GM19025 (cell line): ENCODE measurements at regions not wholly inside any gene's neighbourhood (a gene's known extent, or its start where the extent isn't known, plus 50 kb on each side); places are given as distances from the start of the nearest gene placed in this dataset.
A peak's percentile ranks its signal among the peaks of the same experiment; 100 is the strongest.

Source experiments
- ATAC-seq: cut with Tn5 transposase; IDR thresholded peaks from one replicate; pipeline ENCODE4 v1.9.1; 2021; ENCODE audit warnings: mild to moderate bottlenecking, low read depth, moderate library complexity; ENCODE audit not compliant: unreplicated experiment

DNA sequence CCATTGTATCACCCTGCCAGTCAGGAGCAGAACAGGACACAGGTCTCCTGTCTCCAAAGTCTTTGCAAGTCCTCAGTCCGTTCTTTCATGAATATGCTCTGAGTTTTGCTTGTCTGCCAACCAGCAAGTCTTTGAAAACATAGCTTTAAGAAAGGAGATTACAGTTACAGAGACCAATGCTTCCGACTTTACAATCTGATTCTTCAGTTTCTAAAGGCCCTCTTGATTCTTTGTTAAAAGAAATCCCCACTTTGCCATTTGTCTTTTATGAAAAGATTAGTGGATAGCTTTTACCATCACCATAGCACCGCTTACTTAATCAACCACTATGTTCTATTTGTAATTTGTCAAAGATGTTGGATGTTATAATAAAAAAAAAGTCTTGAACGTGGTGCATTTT is 562.8 kb upstream of the BTBD3 start:
- no peak for ATAC-seq

DNA sequence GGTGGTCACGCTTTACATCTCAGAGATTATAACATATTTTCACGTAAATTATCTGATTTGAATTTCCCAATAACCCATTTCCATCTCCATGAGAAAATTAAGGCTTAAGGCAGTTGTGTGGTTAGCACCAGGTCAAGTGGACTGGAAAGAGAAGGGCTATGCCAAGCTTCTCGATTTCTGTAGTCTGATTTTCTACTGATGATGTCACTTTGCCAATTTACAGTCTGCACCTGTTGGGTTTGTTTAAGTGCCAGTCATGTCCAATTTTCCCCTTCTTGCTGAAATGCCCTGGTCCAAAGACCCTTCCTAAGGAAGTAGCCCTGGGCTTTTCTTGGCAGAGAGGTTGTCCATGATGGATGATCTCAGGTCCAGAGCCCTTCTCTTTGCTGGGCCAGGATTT is 562.3 kb upstream of the BTBD3 start:
- ATAC-seq, result no peak

DNA sequence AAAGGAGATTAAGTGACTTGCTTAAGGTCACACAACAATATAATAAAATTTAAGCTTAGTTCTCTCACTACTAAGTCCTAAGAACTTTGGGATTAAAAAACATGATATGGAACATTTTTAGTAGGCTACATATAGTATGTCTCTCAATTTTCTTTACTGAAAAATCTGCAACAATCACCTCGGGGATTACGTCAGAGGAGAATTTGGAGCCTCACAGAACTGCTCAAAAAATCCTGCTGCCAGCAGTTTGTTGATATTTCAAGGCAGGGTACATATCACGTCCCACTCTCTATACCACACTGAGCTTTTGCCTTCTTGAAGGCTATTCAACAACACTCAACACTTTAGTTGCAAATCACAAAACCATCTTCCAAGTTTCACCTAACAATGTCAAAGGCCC is 561.6 kb upstream of the BTBD3 start:
- no peak for ATAC-seq

DNA sequence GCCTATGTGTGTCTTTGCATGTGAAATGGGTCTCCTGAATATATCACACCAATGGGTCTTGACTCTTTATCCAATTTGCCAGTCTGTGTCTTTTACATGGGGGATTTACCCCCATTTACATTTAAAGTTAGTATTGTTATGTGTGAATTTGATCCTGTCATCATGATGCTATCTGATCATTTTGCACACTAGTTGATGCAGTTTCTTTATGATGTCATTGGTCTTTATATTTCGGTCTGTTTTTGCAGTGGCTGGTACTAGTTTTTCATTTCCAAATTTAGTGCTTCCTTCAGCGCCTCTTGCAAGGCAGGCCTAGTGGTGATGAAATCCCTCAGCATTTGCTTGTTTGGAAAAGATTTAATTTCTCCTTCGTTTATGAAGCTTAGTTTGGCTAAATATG is 555.2 kb upstream of the BTBD3 start:
- ATAC-seq, result no peak

GRCh38 chr20:11364736-11365135 is 553.0 kb upstream of the BTBD3 start:
- ATAC-seq, result no peak

- no peak for ATAC-seq
These were observed 551.0 kb upstream of the BTBD3 start for GRCh38 chr20:11366660-11367059.

DNA sequence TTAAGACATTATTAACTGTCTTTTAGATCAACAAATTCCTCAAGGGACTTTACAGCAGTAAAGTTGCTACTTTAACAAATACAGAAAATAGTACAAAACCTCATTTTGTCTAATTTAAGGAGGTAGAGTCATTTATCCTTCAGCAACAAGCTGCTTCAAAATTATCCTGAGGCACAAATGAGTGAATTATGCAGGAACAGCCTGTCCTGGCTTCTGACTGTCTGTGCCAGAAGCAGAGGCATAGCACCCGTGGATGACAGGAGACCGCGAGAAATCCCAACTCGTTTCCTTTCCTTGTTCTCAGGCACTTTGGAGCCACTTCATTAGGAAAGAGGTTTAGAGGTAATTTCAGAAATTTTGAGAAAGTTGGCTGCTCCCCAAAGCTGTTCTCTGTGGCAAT is 549.2 kb upstream of the BTBD3 start:
- ATAC-seq, result no peak

DNA sequence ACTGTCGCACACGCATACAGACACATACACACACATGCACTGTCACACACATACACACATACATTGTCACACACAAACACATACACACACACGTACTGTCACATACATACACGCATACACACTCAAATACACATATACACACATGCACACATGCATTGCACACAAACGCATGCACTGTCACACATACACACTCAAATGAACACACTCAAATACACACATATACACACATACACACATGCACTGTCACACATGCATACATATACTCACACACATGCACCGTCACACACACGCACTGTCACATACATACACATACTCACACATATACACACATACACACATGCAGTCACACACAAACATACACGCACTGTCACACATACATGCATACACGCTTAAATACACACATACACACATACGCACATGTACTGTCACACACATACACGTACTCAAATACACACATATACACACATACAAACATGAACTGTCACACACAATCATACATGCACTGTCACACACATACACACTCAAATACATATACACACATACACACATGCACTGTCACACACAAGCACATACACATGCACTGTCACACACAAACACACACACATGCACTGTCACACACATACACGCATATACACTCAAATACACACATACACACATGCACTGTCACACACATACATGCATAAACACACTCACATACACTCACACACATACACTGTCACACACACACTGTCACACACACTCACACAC is 548.6 kb upstream of the BTBD3 start:
- ATAC-seq, result no peak

GRCh38 chr20:11371831-11372230 is 545.9 kb upstream of the BTBD3 start:
- no peak for ATAC-seq

DNA sequence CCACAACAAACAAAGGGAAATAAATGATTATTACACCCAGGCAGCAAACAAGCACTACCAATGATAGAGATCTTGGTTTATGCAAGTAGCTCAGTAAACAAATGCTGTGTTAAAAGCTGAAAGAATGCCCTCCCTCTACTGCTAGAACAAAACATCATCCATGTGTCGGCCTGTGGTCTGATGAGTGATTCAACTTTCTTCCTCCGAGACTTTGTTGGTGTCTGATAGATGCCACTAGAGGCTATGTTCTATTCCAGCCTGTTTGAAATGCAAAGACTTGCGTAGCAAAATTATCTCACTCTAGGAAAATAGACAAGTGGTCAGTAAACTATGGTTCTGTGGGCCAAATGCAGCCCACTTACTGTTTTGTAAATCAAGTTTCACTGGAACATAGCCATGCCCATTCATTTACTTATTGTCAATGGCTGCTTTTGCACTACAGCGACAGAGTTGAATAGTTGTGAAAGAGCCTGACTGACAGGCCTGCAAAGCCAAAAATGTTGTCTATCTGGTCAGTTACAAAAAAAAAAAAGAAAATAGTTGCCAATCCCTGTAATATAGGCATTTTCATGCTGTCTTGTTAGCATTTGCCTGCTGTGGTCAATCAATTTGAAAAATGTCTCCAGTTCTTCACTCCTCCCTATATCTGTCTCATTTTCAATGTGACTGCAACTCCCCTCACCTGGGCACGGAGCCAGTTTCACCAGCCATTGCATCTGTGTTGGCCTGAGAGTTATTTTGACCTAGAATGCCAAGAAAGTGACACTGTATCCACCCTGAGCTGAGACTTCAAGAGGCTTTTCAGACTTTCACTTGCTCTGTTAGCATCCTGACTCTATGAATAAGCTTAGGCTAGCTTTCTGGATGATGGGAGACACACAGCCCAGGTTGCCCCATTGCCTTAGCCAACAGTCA is 544.6 kb upstream of the BTBD3 start:
- ATAC-seq, result no peak

- no peak for ATAC-seq
These were observed 542.4 kb upstream of the BTBD3 start for GRCh38 chr20:11375335-11375734.

- ATAC-seq, result no peak
These were observed 541.7 kb upstream of the BTBD3 start for GRCh38 chr20:11375966-11376365.

DNA sequence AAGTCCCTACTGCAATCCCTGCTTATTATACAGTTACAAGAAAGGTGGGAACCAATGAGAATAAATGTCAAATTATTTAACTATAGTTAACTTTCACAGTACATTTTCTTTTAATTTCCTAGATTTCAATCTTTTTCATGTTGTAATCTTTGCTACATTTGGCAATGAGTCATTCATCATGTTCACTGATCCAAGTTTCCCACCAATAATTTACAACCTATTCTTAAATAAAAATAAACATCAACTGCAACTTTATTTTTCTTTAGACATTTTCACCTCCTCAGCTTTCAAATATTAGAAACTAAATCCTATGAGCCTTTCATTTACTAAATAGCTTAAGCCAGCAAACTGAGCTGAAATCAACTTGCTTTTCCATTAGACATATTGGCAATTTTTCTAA is 541.3 kb upstream of the BTBD3 start:
- ATAC-seq, result no peak

- ATAC-seq, result no peak
These were observed 540.7 kb upstream of the BTBD3 start for GRCh38 chr20:11376998-11377397.

DNA sequence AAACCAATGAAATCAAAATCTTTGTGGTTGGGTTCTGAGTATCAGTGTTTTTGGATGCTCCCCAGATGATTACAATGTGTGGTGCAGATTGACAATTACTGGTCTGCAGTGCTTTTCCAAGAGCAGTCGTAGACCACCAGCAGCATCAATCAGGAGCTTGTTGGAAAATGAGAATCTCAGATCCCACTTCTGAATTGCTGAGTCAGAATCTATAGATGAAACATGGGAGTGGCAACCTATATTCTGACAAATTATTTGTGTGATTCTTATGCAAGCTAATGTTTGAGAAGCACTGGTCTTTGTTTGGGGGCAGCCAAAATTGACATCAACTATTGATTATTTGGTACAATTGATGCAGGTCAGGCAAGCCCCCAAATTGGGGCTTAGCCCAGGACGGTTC is 539.9 kb upstream of the BTBD3 start:
- ATAC-seq, result no peak

GRCh38 chr20:11378252-11378651 is 539.4 kb upstream of the BTBD3 start:
- ATAC-seq, result no peak

DNA sequence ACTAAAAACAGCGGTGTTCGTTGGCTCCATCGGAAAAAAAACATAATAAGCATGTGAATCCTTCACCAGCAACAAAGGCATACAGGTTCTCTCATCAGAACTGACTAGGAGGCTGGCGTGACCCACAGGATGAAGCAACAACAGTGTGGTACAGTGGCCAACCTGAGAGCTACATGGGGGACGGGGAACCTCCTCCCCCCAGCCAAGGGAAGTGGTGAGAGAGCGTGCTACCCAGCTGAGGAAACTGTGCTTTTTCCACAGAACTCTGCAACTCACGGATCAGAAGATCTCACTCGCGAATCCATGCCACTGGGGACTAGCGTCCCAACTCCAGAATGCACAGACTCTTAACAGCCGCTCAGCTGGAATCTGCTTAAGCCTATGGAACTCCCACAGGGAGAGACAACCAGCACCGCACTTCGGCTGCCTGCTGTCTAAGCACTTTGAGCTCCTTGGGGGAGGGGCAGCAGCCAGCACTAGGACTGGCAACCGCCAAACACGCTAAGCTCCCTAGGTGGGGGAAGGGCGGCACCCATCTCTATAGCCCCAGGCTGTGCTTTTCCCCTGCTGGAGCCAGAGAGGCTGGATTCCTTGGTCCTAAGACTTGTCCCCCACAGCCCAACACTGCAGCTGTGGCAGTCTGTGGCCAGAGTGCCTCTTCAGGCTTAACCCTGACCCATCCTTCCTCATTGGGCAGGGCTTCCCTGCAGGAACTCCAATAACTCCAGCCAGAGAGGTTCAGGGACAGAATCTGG is 538.3 kb upstream of the BTBD3 start:
- no peak for ATAC-seq

GRCh38 chr20:11380283-11380682 is 537.4 kb upstream of the BTBD3 start:
- ATAC-seq, result peak; percentile 65

DNA sequence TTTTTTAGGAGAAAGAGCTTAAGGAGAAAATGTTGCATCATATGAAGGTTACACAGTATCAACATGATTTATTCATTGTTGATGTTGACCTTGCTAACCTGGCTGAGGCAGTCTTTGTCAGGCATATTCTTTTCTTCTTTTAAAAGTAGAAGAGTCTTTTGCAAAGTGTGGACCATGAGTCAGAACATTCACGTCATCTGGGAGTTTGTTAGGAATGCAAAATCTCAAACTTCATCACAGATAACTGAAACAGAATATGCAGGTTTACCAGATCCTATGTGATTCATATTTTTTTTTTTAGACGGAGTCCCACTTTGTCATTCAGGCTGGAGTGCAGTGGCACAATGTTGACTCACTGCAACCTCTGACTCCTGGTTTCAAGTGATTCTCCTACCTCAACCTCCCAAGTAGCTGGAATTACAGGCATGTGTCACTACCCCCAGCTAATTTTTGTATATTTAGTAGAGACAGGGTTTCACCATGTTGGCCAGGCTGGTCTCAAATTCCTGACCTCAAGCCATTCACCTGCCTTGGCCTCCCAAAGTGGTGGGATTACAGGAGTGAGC is 530.4 kb upstream of the BTBD3 start:
- ATAC-seq, result no peak

DNA sequence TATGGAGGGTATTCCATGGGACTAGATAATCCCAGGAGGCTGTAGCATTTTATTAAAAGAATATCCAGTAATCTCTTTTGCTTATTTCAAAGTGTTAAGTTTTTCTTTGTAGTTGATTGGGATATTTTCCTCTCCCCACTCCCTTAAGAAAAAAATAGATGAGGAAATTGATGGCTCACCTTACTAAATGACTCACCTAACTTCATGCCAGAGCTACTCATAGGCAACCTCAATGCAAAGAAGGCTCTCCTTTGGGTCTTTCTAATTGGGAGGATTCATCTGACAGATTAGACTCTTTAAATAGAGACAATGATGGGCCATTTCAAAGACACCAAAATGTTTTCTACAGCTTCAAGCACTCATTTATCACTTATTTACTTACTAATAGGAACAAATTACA is 528.5 kb upstream of the BTBD3 start:
- ATAC-seq, result no peak

DNA sequence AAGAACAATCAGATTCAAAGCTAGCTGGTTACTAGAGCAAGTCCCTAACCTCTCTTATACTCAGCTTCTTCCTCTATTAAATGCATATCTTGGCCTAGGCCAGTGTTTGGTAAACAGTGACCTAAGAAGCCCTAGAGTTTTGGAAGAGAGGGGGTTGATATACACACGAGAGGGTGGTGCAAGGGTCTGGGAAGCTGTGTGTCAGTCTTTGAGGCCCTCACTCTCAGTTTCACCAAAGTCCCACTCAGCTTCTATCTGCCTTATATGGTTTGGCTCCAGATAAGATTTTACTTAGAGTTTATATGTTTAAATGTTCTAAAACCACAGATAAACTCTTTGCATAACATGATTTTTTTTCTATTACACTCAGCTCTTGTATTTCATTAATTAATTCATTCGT is 526.1 kb upstream of the BTBD3 start:
- no peak for ATAC-seq
